Gastroesophageal sphincter (tissue), 3 donors: ENCODE measurements at regions not wholly inside any gene's neighbourhood (a gene's known extent, or its start where the extent isn't known, plus 50 kb on each side); places are given as distances from the start of the nearest gene placed in this dataset.

ENCODE experiments used
- CTCF ChIP-seq, 4 experiments: fragments of 200-600 bp in 2 of 4; fragments of 450-650 bp in 2 of 4; sonication (generic) in 1 of 4; IDR thresholded peaks; one replicate each; pipeline ENCODE4 v1.5.1; 2017 to 2019; ENCODE audit warnings: antibody characterized with exemption in 4 of 4, mild to moderate bottlenecking in 2 of 4, moderate library complexity in 2 of 4
- EP300 ChIP-seq: sonication (generic); formaldehyde crosslinking; IDR thresholded peaks from one replicate; pipeline ENCODE4 v1.6.1; 2017; ENCODE audit warnings: antibody characterized with exemption, mild to moderate bottlenecking
- POLR2A ChIP-seq, 2 donors: fragments of 450-650 bp; IDR thresholded peaks; one replicate each; pipeline ENCODE4 v1.6.1; 2017; ENCODE audit warnings: antibody characterized with exemption in 2 of 2, mild to moderate bottlenecking in 2 of 2, moderate library complexity in 1 of 2

GRCh38 chr16:16790597-16790996 is 411.7 kb downstream of the NPIPA7 start:
- TF ChIP-seq EP300 (no peak), CTCF (IDR thresholded peaks at IDR 0.05) (no peak), POLR2A (IDR thresholded peaks at IDR 0.05) (no peak)
